Thymus (tissue), 11 donors: ENCODE measurements at regions not wholly inside any gene's neighbourhood (a gene's known extent, or its start where the extent isn't known, plus 50 kb on each side); places are given as distances from the start of the nearest gene placed in this dataset.

Experiments
- DNase-seq, 9 donors: peaks; one replicate each; pipeline ENCODE4 v3.0.0-alpha.2; 2013; ENCODE audit warnings: low spot score in 9 of 9, low read depth in 6 of 9, missing footprints in 1 of 9
- H3K27ac ChIP-seq, 2 donors: one replicate each; pipeline ENCODE4 v1.5.1; 2013; ENCODE audit warnings: control low read depth in 1 of 2, low read depth in 1 of 2, low read length in 1 of 2, mild to moderate bottlenecking in 1 of 2, moderate library complexity in 1 of 2
- H3K27me3 ChIP-seq, 2 donors: one replicate each; pipeline ENCODE4 v1.5.1; 2013; ENCODE audit warnings: low read length in 1 of 2; ENCODE audit not compliant: control insufficient read depth in 2 of 2, insufficient read depth in 1 of 2
- H3K36me3 ChIP-seq, 2 donors: one replicate each; pipeline ENCODE4 v1.5.1; 2013; ENCODE audit warnings: low read length in 1 of 2, mild to moderate bottlenecking in 1 of 2, moderate library complexity in 1 of 2; ENCODE audit not compliant: control insufficient read depth in 2 of 2, insufficient read depth in 2 of 2
- H3K4me1 ChIP-seq, 2 donors: one replicate each; pipeline ENCODE4 v1.5.1; 2013; ENCODE audit warnings: low read length in 2 of 2; ENCODE audit not compliant: control insufficient read depth in 2 of 2, insufficient read depth in 2 of 2
- H3K4me3 ChIP-seq, 2 donors: one replicate each; pipeline ENCODE4 v1.5.1; 2013; ENCODE audit warnings: low read length in 2 of 2, control low read depth in 1 of 2, mild to moderate bottlenecking in 1 of 2
- H3K9me3 ChIP-seq, 2 donors: one replicate each; pipeline ENCODE4 v1.5.1; 2013; ENCODE audit warnings: low read length in 1 of 2, mild to moderate bottlenecking in 1 of 2; ENCODE audit not compliant: control insufficient read depth in 2 of 2, insufficient read depth in 1 of 2
- WGBS: extraction: QIAGEN DNeasy Blood & Tissue Kit; methylation state at CpG from one replicate; pipeline ENCODE4 v1.1.7; 2013; 5-methylcytosine and 5-hydroxymethylcytosine counted together
- donor health status: healthy.

- no peaks in the 10 kb centered on the region for H3K27me3 ChIP-seq
- H3K36me3 ChIP-seq, result no peaks in the 10 kb centered on the region
- WGBS, result 76% methylated on average over 3 of the region's 3 CpGs
- DNase-seq, result no peak
- peaks cover 0 to 19% of the 10 kb centered on the region in 2 donors for H3K9me3 ChIP-seq
- H3K27ac ChIP-seq, result no peak overlapping the region
- H3K4me1 ChIP-seq, result no peaks in the 10 kb centered on the region
- H3K4me3 ChIP-seq, result no peak overlapping the region
Observed at GRCh38 chr14:31978423-31978822, 98.7 kb upstream of the ARHGAP5 start.

- no peaks in the 10 kb centered on the region for H3K4me1 ChIP-seq
- no peak overlapping the region for H3K4me3 ChIP-seq
- H3K36me3 ChIP-seq, result no peaks in the 10 kb centered on the region
- H3K27me3 ChIP-seq, result no peaks in the 10 kb centered on the region
- 100% methylated on average over 1 of the region's 1 CpG for WGBS
- H3K27ac ChIP-seq, result no peak overlapping the region
- H3K9me3 ChIP-seq, result peaks cover 0 to 8% of the 10 kb centered on the region in 2 donors
- DNase-seq, result no peak
Observed at GRCh38 chr14:31982642-31983041, 94.5 kb upstream of the ARHGAP5 start.

GRCh38 chr14:31986405-31986804 is 90.7 kb upstream of the ARHGAP5 start:
- H3K36me3 ChIP-seq, result no peaks in the 10 kb centered on the region
- H3K27ac ChIP-seq, result no peak overlapping the region
- no peaks in the 10 kb centered on the region for H3K27me3 ChIP-seq
- DNase-seq, result no peak
- no peaks in the 10 kb centered on the region for H3K4me1 ChIP-seq
- peaks cover 0 to 8% of the 10 kb centered on the region in 2 donors for H3K9me3 ChIP-seq
- H3K4me3 ChIP-seq, result no peak overlapping the region

- DNase-seq, result no peak
- H3K27me3 ChIP-seq, result no peaks in the 10 kb centered on the region
- 92% methylated on average over 1 of the region's 1 CpG for WGBS
- no peaks in the 10 kb centered on the region for H3K4me1 ChIP-seq
- no peak overlapping the region for H3K4me3 ChIP-seq
- peaks cover 0 to 8% of the 10 kb centered on the region in 2 donors for H3K9me3 ChIP-seq
- H3K27ac ChIP-seq, result no peak overlapping the region
- H3K36me3 ChIP-seq, result no peaks in the 10 kb centered on the region
Observed at GRCh38 chr14:31987721-31988120, 89.4 kb upstream of the ARHGAP5 start.

GRCh38 chr14:31988244-31988643 is 88.9 kb upstream of the ARHGAP5 start:
- H3K4me3 ChIP-seq, result no peak overlapping the region
- H3K9me3 ChIP-seq, result peaks cover 0 to 8% of the 10 kb centered on the region in 2 donors
- H3K27ac ChIP-seq, result no peak overlapping the region
- 98% methylated on average over 1 of the region's 1 CpG for WGBS
- no peaks in the 10 kb centered on the region for H3K36me3 ChIP-seq
- H3K4me1 ChIP-seq, result no peaks in the 10 kb centered on the region
- no peak for DNase-seq
- H3K27me3 ChIP-seq, result no peaks in the 10 kb centered on the region

GRCh38 chr14:31990183-31990857 is 86.8 kb upstream of the ARHGAP5 start:
- WGBS, result 80% methylated on average over 6 of the region's 6 CpGs
- H3K27me3 ChIP-seq, result no peaks in the 10 kb centered on the region
- H3K9me3 ChIP-seq, result no peaks in the 10 kb centered on the region
- no peak for DNase-seq
- no peaks in the 10 kb centered on the region for H3K36me3 ChIP-seq
- no peak overlapping the region for H3K4me3 ChIP-seq
- no peaks in the 10 kb centered on the region for H3K4me1 ChIP-seq
- H3K27ac ChIP-seq, result no peak overlapping the region

- no peaks in the 10 kb centered on the region for H3K27me3 ChIP-seq
- no peaks in the 10 kb centered on the region for H3K4me1 ChIP-seq
- H3K9me3 ChIP-seq, result no peaks in the 10 kb centered on the region
- WGBS, result 41% methylated on average over 6 of the region's 6 CpGs
- no peak for DNase-seq
- H3K4me3 ChIP-seq, result no peak overlapping the region
- H3K27ac ChIP-seq, result no peak overlapping the region
- no peaks in the 10 kb centered on the region for H3K36me3 ChIP-seq
Observed at GRCh38 chr14:31990926-31991572, 86.1 kb upstream of the ARHGAP5 start.

GRCh38 chr14:31992011-31992447 is 85.1 kb upstream of the ARHGAP5 start:
- Histone ChIP-seq H3K27me3 (no peaks in the 10 kb centered on the region), H3K4me1 (no peaks in the 10 kb centered on the region), H3K27ac (no peak overlapping the region), H3K36me3 (no peaks in the 10 kb centered on the region), H3K4me3 (no peak overlapping the region), H3K9me3 (no peaks in the 10 kb centered on the region)
- 98% methylated on average over 1 of the region's 1 CpG for WGBS
- DNase-seq, result no peak

GRCh38 chr14:31993521-31993951 is 83.6 kb upstream of the ARHGAP5 start:
- H3K36me3 ChIP-seq, result no peaks in the 10 kb centered on the region
- H3K4me3 ChIP-seq, result no peak overlapping the region
- no peaks in the 10 kb centered on the region for H3K9me3 ChIP-seq
- H3K27ac ChIP-seq, result no peak overlapping the region
- 95% methylated on average over 3 of the region's 3 CpGs for WGBS
- no peak for DNase-seq
- H3K4me1 ChIP-seq, result no peaks in the 10 kb centered on the region
- no peaks in the 10 kb centered on the region for H3K27me3 ChIP-seq
